ENCODE measurements at regions not wholly inside any gene's neighbourhood (a gene's known extent, or its start where the extent isn't known, plus 50 kb on each side); places are given as distances from the start of the nearest gene placed in this dataset.

GRCh38 chr15:79538527-79538926 lies 106.4 kb downstream of the MINAR1 start:
- H3T11ph ChIP-seq (ENCODE audit: low read length): no peak overlapping the region
- no peak for TF ChIP-seq CTCF (conservative IDR thresholded peaks at IDR 0.05)

More at GRCh38 chr15:79538527-79538926, 106.4 kb downstream of the MINAR1 start:
- Histone ChIP-seq H3K56ac (ENCODE audit: insufficient read length, low read depth, low read length) (no peak overlapping the region), H2BK12ac (ENCODE audit: insufficient read length, low read depth, low read length) (no peak overlapping the region), H3K79me1 (ENCODE audit: insufficient read depth, low read depth, low read length, poor library complexity, severe bottlenecking) (no peaks in the 10 kb centered on the region), H3K14ac (ENCODE audit: insufficient read depth, low read length) (no peak overlapping the region), H2BK20ac (ENCODE audit: low read depth, low read length, poor library complexity, severe bottlenecking) (no peak overlapping the region), H4K20me1 (ENCODE audit: control insufficient read depth, insufficient read depth, insufficient read length) (no peaks in the 10 kb centered on the region), H4K5ac (ENCODE audit: insufficient read length, low read depth, low read length) (no peak overlapping the region), H3K4me2 (ENCODE audit: insufficient read depth, insufficient read length, low read length) (no peak overlapping the region), H3K9me3 (ENCODE audit: control insufficient read depth, low read depth, low read length) (no peaks in the 10 kb centered on the region), H2AK5ac (ENCODE audit: insufficient read length, low read length) (no peak overlapping the region), H3K9ac (ENCODE audit: extremely low read depth, insufficient read length, low read length) (no peak overlapping the region), H3K27ac (ENCODE audit: insufficient read length, low read depth, low read length) (no peak overlapping the region), H2AFZ (ENCODE audit: low read length) (no peak overlapping the region), H2BK15ac (ENCODE audit: low read depth, low read length) (no peak overlapping the region), H3K23ac (ENCODE audit: insufficient read length, low read depth, low read length) (no peak overlapping the region), H2BK120ac (ENCODE audit: low read depth, low read length, poor library complexity, severe bottlenecking) (no peak overlapping the region), H3K79me2 (ENCODE audit: insufficient read depth, low read length) (no peaks in the 10 kb centered on the region), H3K27me3 (ENCODE audit: insufficient read depth, low read length) (no peaks in the 10 kb centered on the region), H4K91ac (ENCODE audit: insufficient read length, low read depth, low read length) (no peak overlapping the region), H3K4ac (ENCODE audit: low read depth, low read length) (no peak overlapping the region), H3K23me2 (ENCODE audit: insufficient read length, low read depth, low read length, poor library complexity, severe bottlenecking) (no peaks in the 10 kb centered on the region), H3K18ac (ENCODE audit: insufficient read length, low read depth, low read length) (no peak overlapping the region), H3K4me1 (ENCODE audit: insufficient read depth, low read length) (no peaks in the 10 kb centered on the region), H4K8ac (replicated peaks; ENCODE audit: insufficient read length, low read depth, low read length) (no peak overlapping the region), H2BK5ac (ENCODE audit: insufficient read length, low read length) (no peak overlapping the region)
- no peak for DNase-seq
- Mint-ChIP-seq H3K4me1 (no peaks in the 10 kb centered on the region; a peak in 1 of 4 replicates), H3K9me3 (no peaks in the 10 kb centered on the region), H3K27ac (no peak overlapping the region), H3K27me3 (ENCODE audit: low read depth) (no peaks in the 10 kb centered on the region; the same call in none of the 2 replicates), H3K4me3 (no peak overlapping the region), H3K36me3 (ENCODE audit: insufficient read depth in 1 of 3, low read depth in 3 of 3) (no peaks in the 10 kb centered on the region; a peak in 1 of 7 replicates)
- WGBS (ENCODE audit: extremely low coverage, insufficient read length, low lambda C conversion rate): no CpG with 5 or more reads among the region's 5 CpGs
